GM19035 (cell line): ENCODE measurements at regions not wholly inside any gene's neighbourhood (a gene's known extent, or its start where the extent isn't known, plus 50 kb on each side); places are given as distances from the start of the nearest gene placed in this dataset.

ENCODE experiments used
- ATAC-seq: cut with Tn5 transposase; IDR thresholded peaks from one replicate; pipeline ENCODE4 v1.9.1; 2021; ENCODE audit not compliant: unreplicated experiment

DNA sequence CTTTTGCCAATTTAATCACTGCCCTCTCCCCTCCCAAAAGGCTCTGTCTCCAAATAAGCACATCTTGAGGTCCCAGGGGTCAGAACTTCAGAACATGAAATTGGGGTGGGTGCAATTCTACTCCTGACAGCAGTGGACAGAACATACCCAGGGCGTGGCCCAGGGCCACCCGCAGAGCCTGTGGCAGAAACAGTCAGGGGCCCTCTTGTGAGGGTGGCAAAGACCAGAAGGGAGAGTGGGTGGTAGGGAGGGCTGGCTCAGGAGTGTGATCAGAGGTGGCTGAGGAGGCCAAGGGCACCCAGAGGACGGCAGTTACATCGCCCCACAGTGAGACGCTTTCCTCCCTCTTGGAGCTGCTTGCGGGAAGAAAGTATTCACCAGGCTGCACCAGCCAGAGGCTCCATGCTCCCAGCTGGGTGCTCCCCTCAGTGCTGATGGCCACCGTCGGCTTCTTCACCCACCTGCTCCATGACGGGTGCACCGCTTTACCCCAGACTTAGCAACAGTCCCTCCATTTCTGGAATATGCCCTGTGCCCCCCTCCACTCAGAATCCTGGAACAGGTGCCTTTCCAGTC is 1388.0 kb downstream of the BRD1 start:
- ATAC-seq, result no peak

DNA sequence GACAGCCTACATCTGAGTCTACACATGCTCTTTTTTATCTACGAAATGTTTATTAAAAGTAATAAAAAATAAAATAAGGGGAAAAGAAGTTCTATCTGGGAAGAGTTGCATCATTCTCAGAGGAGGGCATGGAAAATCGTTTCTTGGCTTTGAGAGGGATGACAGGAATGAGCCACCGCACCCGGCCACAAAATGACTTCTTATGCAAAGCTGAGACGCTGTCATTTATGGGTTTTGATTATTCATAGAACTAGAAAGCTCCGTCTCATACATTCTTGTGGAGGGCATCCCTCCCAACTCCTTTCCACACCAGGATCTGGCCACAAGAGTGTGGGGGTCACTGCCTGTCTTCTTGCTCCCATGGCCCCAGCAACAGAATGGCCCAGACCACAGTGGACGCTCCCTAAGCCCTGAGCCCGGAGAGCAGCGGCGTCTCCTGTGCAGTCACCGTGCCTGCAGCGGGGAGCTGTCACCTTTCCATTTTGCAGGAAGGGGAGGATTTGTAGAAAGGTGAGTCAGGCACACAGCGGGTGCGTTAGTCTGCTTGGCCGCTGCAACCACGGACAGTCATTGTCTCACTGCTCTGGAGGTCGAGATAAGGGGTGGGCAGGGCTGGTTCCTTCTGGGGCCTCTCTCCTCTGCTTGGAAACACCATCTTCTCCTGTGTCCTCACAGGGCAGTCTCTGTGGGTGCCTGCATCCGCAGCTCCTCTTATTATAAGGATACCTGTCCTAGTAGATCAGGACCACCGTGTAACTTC is 1388.7 kb downstream of the BRD1 start:
- ATAC-seq, result no peak

- ATAC-seq, result no peak
Measured at GRCh38 chr22:48438096-48438495, 1389.6 kb downstream of the BRD1 start.

DNA sequence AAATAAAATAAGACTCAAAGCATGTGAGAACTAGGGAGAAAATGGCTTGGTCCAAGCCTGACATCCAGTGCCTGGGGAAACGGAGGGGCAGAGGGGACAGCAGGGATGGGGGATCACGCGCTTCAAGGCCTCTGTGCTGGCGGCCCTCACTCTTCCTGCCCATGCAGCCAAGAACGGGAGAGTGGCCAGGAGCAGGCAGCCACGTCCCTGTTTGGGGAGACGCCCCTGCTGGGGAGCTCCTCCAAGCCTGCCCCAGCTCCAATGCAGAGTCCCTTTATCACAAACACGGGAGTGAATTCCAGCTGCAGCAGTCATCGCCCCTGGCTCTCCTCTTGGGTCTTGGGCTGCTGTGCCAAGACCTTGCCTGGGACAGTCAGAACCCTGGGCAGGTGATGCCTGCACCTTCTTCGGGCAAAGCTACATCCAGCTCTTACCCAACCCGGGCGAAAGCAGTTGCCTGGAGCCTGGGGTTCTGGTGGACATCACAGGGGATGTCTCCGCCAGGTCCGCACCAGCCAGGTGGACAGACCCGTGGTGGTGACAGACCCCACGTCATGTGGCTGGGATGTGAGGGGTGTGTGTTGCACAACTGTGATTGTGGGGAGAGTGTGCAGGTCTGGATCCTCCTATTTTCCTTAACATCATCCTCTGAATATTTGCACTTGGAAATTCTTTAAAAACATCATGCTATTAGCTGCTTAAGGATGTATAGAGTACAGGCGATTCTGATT is 1391.3 kb downstream of the BRD1 start:
- ATAC-seq, result no peak

DNA sequence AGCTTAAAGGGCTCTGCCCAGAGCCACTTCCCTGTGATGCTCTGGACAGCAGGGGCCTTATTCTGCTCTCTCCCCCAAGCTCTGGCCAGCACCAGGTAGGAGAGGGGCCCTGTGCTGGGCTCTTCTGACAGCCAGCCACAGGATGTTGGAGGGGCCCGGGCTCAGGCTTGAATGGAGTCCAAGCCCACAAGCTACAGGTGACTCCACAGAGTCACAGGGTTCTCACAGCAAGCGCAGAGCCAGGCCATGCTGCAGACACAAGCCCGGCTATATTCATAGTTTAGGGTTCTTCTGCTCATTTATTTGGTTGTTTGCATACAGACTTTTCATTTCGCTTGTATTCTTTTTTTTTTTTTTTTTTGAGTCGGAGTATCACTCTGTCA is 1392.8 kb downstream of the BRD1 start:
- no peak for ATAC-seq

DNA sequence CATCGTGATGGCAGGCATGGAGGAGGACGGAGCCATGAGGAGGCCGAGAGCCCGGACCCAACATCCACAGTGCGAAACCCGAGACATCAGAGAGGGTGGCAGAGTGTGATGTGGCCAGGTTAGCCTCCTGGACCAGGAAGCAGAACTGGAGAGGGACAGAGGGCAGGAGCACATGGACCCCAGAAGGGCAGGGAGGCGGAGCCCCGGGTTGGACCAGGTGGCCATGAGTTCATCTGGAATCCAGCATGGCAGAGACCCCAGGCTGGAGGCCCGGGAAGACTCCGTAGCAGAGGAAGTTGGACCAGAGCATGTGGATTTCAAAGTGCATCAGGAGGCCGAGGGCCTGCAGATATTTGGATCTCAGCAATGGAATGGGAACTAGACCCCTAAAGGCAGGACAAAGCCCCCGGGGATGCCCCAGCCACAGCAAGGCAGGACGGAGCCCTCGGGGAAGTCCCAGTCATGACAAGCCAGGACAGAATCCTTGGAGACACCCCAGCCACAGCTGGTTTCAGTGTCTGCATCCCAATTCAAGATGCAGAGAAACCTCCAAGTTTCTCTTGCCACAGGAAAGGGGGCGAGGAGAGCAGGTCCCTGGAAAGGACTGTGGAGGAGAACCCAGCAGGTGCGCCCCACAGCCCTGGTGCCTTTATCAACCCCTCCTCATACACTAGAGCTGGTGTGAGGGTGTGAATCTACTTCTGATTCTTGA is 1393.4 kb downstream of the BRD1 start:
- ATAC-seq, result no peak

DNA sequence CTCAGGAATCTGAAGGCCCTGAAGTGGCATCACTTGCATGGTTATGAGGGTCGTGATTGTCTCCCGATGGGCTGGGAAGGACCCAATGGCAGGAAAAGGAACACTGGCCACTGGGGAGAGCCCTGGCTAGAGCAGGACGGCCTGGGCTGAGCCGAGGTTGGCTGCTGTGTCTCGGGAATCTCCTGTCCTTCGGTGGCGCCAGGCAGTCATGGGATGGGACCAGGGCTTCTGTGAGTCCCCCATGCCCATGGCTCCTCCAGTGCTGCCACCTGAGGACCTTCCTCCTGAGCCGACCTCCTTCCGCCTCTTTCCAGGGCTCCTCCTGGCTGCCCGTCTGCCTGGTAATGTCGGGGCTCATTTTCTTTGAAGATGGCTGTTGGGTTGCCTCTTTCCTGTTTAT is 1394.0 kb downstream of the BRD1 start:
- ATAC-seq, result no peak

GRCh38 chr22:48432781-48433518 is 1394.7 kb downstream of the BRD1 start:
- ATAC-seq, result no peak

DNA sequence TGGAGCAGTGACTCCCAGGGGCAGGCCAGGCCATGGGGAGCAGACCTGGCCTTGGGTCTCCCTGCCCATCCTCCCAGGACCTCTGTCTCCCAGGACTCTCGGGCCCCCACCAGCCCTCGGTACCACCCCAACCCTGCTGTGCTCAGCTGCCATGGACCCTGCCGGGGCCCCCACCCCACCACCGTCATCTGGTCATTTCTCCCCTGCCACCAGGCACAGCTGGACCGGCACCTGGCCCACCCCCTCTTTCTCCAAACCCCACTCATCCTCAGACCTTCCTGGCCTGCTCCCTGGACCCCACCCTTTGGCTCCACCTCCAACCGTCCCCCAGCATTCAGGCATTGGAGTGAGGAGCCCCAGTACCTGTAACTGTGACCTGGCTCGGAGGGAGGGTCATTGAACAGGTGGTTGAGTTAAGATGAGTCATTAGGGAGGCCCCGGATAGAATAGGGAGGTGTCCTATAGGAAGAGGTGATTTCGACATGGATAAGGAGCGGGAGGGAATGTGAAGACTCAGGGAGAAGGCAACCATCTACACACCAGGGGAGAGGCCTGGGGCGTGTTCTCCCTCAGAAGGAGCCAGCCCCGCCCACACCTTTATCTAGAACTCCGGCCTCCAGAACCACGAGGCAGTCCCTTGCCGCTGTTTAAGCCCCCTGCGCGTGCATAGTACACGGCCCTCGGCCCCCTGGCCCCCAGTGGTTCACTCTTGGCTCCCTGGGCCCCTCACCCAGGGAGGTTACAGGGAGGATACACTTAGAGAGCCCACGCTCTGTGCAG is 1395.9 kb downstream of the BRD1 start:
- no peak for ATAC-seq

- no peak for ATAC-seq
Measured at GRCh38 chr22:48431014-48431413, 1396.7 kb downstream of the BRD1 start.

- no peak for ATAC-seq
Measured at GRCh38 chr22:48429446-48430020, 1398.1 kb downstream of the BRD1 start.

DNA sequence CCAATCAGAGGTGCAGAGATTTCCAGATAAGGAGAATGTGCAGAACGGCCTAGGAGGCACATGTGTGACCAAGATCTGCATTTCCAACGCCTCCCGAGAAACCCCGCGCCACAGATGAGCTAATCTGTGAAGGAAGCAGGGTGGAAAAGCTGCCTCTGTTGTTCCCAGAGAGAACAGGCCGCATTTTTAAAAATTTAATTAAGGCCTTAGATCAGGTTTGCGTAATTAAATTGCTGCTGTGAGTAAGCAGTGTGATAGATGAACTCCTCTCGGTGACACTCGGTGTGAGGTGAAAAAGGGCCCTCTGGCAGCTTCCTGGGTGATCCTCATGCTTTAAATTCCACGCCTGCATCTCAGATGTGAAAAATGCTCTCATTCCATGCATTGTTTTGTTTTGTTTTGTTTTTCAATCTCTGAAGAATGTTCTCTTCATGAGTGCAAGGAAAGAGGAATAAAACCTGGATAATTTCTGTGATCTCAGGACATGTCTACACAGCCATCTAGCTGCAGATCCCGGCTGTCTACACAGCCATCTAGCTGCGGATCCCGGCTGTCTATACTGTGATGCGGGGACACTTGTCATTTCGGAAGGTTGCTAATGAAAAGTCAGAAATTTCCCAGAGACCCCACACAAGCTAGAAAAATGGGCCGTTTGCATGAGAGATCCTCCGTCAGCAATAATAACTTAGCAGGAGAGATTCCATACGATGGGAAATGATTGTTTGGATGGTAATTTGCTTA is 1398.9 kb downstream of the BRD1 start:
- no peak for ATAC-seq

DNA sequence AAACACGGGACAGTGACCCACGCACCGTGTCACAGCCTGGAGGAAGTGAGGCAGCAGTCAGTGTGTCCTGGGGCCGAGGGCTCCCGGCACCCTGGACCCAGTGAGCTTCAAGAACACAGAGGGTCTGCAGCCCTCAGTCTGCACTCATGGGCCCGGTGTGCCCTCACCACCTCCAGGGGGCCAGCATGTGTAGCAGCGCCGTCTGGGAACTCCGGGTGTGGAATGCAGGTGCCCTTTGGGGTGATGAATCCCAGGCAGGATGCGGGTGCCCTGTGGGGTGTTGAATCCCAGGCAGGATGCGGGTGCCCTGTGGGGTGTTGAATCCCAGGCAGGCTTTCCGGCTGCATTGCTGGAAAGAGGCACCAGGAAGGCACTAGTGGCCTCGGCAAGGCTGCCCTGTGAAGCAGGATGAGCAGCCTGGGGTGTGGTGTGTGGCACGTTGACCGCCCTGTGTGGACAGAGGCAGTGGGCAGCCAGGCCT is 1399.9 kb downstream of the BRD1 start:
- ATAC-seq, result no peak

DNA sequence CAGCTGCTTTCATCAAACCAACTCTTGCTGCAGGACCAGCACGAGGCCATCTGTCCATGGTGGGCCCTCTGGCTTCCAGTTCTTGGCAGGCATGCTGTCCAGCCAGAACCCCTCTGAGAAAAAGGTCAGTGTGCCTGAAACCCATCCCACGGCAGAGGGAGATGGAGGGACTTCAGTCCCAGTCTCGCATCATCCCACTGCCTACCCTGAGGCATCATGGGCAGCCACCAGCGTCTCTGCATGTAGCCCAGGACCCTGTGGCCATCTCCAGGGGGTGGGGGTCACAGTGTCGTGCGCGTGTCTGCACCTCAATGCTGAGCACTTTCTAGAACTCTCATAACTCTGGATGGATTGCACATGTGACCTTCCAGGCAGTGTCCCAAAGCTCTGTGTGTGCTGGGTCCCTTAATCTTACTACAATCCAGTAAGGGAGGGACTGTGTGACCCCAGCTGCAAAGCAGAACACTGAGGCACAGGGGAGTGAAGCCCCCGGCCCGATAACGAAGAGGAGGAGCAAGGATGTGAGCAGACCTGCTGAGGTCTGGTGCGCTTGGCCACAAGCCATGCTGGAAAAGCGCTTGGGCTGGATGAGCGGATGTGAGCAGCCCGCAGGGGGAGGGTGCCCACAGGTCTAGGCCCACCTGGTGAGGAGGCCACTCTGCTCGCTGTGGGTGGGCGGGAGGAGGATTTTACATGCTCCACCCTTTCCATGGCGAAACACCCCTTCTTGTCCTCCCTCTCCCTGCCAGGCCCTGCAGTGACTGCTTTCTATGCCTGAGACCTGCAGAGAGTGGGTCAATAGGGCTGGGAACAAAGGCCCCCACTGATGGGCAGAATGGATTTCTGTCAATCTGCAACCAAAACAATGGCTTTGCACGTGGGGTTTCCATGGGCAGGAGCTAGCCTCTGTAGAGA is 1401.0 kb downstream of the BRD1 start:
- no peak for ATAC-seq

DNA sequence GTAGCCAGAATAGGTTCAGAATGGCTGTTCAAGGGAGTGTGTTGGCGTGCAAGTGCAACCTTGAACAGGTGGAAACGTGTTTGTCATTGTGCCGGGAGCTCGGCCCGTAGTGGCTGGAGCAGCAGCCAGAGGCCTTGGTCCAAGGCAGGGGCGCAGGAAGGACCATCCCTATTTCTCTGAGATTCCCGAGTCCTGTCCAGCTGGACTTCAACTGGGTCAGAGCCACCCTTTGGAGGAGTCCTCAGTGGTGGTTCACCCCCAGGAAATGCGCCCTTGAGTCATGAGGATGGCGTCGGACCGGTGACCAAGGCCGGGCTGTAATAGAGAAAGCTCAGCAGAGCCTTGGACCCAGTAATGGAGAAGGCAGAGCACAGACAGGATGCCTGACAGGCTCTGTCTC is 1402.0 kb downstream of the BRD1 start:
- no peak for ATAC-seq

- no peak for ATAC-seq
Measured at GRCh38 chr22:48425091-48425506, 1402.6 kb downstream of the BRD1 start.

DNA sequence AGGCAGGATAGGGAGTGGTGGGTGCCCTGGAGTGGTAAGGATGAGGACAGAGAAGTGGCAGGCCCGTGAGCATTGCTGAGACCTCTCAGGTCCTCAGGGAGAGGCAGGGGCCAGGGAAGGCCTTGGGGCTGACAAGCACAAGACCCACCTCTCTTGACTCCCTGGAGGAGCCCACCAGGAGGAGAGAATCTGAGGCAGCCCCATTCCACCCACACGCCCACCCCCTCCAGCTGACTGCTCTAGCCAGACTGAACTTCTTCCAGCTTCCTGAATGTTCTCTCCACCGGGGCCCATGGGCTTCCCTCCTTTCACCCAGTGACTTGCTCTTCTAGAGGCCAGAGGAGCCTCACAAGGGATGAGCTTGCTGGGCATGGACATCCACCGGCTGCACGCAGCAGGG is 1403.0 kb downstream of the BRD1 start:
- no peak for ATAC-seq

GRCh38 chr22:48424201-48424627 is 1403.5 kb downstream of the BRD1 start:
- no peak for ATAC-seq
